ENCODE measurements at regions not wholly inside any gene's neighbourhood (a gene's known extent, or its start where the extent isn't known, plus 50 kb on each side); places are given as distances from the start of the nearest gene placed in this dataset.

DNA sequence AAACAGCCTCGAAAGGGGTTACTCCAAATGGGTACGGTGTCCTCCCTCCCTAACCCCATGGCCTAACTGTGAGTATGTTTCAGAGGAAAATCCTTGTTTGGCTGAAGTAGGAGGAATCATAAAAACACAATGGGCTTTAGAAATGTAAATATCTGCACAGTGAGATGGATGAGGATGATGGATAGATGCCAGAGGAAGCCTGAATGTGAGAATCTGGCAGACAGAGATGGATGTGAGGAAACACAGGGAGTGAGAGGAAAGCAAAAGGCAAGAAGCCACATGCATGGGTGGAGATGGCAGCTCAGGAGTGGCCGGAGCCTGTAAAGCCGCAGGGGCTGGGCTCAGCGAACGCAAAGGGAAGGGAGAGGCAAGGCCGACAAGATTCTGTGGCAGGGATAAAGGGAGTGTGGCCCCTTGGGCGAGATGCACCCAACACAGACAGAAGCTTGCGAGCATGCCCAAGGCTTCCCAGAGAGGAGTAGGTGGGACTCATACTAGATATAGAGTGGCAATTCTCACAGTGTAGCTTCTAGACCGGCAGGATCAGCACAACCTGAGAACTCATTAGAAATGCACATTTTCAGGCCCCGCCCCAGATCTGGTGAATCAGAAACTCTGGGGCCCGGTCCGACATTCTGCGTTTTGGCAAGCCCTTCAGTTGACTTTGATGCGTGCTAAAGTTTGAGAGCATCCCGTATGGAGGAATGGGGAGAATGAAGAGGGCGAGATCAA, 237.3 kb upstream of the CADM1 start:
- Histone ChIP-seq H3K27me3 (ENCODE audit: control insufficient read depth in 3 of 3, insufficient read depth in 3 of 3, low read length in 3 of 3) (peaks cover 0 to 6% (median 0%) of the 10 kb centered on the region in 3 donors), H3K27ac (ENCODE audit: low read depth, low read length) (no peak overlapping the region), H3K4me3 (ENCODE audit: low read length in 3 of 3) (no peak overlapping the region), H3K9ac (ENCODE audit: low read depth in 1 of 3, low read length in 3 of 3) (no peak overlapping the region), H3K36me3 (ENCODE audit: control insufficient read depth in 3 of 3, insufficient read depth in 3 of 3, low read length in 3 of 3) (no peaks in the 10 kb centered on the region), H3K4me1 (ENCODE audit: control insufficient read depth in 3 of 3, insufficient read depth in 3 of 3, low read length in 3 of 3) (no peaks in the 10 kb centered on the region), H3K9me3 (ENCODE audit: control insufficient read depth in 3 of 3, low read length in 3 of 3) (no peaks in the 10 kb centered on the region)

DNA sequence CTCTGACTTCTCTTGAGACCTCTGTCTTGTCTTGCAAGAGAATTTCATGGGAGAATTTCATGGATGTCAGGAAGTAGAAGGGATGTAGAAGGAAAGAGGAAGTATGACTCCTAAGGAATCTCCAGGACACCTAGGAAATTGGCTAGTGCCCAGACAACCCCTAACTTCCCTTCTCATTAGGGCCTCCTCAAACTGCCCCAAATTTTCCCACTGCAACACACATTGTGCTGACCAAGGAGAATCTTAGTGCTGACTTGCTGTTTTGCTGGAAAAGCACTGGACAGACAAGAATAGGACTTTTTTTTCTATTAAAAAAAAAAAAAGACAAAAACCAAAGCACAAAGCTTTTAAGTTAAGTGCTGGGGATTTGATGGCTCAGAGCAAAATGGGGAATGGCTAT, 236.1 kb upstream of the CADM1 start:
- no peaks in the 10 kb centered on the region for H3K36me3 ChIP-seq (ENCODE audit: control insufficient read depth in 3 of 3, insufficient read depth in 3 of 3, low read length in 3 of 3)
- no peak overlapping the region for H3K9ac ChIP-seq (ENCODE audit: low read depth in 1 of 3, low read length in 3 of 3)
- no peak overlapping the region for H3K4me3 ChIP-seq (ENCODE audit: low read length in 3 of 3)
- peaks cover 0 to 3% (median 0%) of the 10 kb centered on the region in 3 donors for H3K27me3 ChIP-seq (ENCODE audit: control insufficient read depth in 3 of 3, insufficient read depth in 3 of 3, low read length in 3 of 3)
- H3K4me1 ChIP-seq (ENCODE audit: control insufficient read depth in 3 of 3, insufficient read depth in 3 of 3, low read length in 3 of 3) = no peaks in the 10 kb centered on the region
- no peak overlapping the region for H3K27ac ChIP-seq (ENCODE audit: low read depth, low read length)
- H3K9me3 ChIP-seq (ENCODE audit: control insufficient read depth in 3 of 3, low read length in 3 of 3) = no peaks in the 10 kb centered on the region

DNA sequence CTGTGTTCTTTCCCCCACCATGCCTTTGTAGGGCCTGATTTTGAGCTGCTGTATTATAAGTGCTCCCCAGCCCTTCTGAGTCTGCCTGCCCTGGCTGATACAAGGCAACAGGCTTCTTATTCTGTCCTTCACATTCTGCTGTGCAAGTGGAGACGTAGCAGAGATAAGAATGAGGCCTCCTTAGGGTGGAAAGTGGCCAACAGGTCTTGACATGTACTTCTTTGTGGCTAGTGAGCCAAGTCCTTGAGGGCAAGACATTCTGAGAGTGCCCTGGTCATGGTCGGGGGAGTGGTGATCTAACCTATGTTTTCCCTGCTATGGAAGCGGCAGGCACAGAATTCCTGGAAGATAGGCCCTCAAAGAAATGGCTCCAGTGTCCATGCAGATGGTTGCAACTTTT, 235.7 kb upstream of the CADM1 start:
- Histone ChIP-seq H3K9ac (ENCODE audit: low read depth in 1 of 3, low read length in 3 of 3) (no peak overlapping the region), H3K27ac (ENCODE audit: low read depth, low read length) (no peak overlapping the region), H3K36me3 (ENCODE audit: control insufficient read depth in 3 of 3, insufficient read depth in 3 of 3, low read length in 3 of 3) (no peaks in the 10 kb centered on the region), H3K9me3 (ENCODE audit: control insufficient read depth in 3 of 3, low read length in 3 of 3) (no peaks in the 10 kb centered on the region), H3K27me3 (ENCODE audit: control insufficient read depth in 3 of 3, insufficient read depth in 3 of 3, low read length in 3 of 3) (peaks cover 0 to 3% (median 0%) of the 10 kb centered on the region in 3 donors), H3K4me3 (ENCODE audit: low read length in 3 of 3) (no peak overlapping the region), H3K4me1 (ENCODE audit: control insufficient read depth in 3 of 3, insufficient read depth in 3 of 3, low read length in 3 of 3) (no peaks in the 10 kb centered on the region)

DNA sequence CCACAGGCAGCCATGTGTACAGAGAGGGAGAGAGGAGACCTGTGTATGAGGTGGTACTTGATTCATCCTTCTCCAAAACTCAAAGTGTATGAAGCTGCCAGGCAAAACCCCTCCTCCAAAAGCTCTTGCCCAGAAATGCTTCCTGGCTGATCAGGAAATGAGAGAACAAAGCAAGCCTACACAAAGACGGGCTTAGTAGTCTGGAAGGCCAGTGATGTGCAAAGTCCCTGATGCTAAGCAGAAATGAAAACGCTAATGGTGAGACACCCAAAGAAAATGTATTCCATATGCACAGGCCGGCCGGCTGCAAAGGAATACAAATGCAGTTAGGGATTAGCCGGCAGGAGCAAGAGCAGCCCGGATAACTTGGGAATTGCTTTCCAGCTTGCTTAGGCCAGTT, 234.9 kb upstream of the CADM1 start:
- peaks cover 0 to 3% (median 0%) of the 10 kb centered on the region in 3 donors for H3K27me3 ChIP-seq (ENCODE audit: control insufficient read depth in 3 of 3, insufficient read depth in 3 of 3, low read length in 3 of 3)
- H3K9me3 ChIP-seq (ENCODE audit: control insufficient read depth in 3 of 3, low read length in 3 of 3) = no peaks in the 10 kb centered on the region
- H3K27ac ChIP-seq (ENCODE audit: low read depth, low read length) = no peak overlapping the region
- H3K9ac ChIP-seq (ENCODE audit: low read depth in 1 of 3, low read length in 3 of 3) = no peak overlapping the region
- no peak overlapping the region for H3K4me3 ChIP-seq (ENCODE audit: low read length in 3 of 3)
- no peaks in the 10 kb centered on the region for H3K36me3 ChIP-seq (ENCODE audit: control insufficient read depth in 3 of 3, insufficient read depth in 3 of 3, low read length in 3 of 3)
- no peaks in the 10 kb centered on the region for H3K4me1 ChIP-seq (ENCODE audit: control insufficient read depth in 3 of 3, insufficient read depth in 3 of 3, low read length in 3 of 3)

DNA sequence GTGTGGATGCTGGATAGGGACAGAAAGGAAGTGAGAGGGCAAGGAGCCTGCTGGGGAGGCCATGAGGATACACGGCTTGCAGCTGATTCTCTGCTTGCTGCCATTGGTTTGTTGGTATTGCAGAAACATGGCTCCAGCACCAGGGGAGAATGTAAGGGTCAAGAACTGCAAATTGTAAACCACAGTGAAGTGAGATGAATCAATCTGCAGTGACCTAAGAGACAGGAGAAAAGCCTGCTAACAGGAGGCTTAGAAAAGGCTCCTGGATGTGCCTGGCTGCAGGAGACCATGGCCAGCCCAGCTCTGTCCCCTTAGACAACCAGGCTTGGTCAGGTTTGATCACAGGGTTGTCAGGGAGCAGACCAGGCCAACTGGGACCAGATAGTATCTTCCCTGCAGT, 233.7 kb upstream of the CADM1 start:
- no peak overlapping the region for H3K27ac ChIP-seq (ENCODE audit: low read depth, low read length)
- H3K9me3 ChIP-seq (ENCODE audit: control insufficient read depth in 3 of 3, low read length in 3 of 3) = no peaks in the 10 kb centered on the region
- H3K9ac ChIP-seq (ENCODE audit: low read depth in 1 of 3, low read length in 3 of 3) = no peak overlapping the region
- peaks cover 0 to 3% (median 0%) of the 10 kb centered on the region in 3 donors for H3K27me3 ChIP-seq (ENCODE audit: control insufficient read depth in 3 of 3, insufficient read depth in 3 of 3, low read length in 3 of 3)
- no peaks in the 10 kb centered on the region for H3K36me3 ChIP-seq (ENCODE audit: control insufficient read depth in 3 of 3, insufficient read depth in 3 of 3, low read length in 3 of 3)
- H3K4me1 ChIP-seq (ENCODE audit: control insufficient read depth in 3 of 3, insufficient read depth in 3 of 3, low read length in 3 of 3) = no peaks in the 10 kb centered on the region
- H3K4me3 ChIP-seq (ENCODE audit: low read length in 3 of 3) = no peak overlapping the region

DNA sequence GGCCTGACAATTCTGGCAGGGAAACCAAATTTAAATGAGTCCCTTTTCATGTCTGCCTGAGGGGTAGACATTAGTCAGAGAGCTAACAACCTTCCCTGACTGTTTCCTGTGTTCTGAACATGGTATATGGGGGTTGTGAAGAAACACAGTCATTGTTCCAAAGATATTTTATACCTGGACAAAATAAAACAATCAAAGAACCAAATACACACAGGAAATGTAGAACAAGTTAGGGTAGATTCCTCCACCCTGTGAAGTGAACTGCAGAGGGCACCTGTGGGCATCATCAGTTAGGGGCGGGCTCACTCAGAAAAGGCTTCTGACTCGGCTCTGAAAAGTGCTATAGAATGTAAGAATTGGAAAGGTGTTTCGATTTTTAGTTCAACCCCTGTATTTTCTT, 231.9 kb upstream of the CADM1 start:
- no peaks in the 10 kb centered on the region for H3K9me3 ChIP-seq (ENCODE audit: control insufficient read depth in 3 of 3, low read length in 3 of 3)
- no peaks in the 10 kb centered on the region for H3K36me3 ChIP-seq (ENCODE audit: control insufficient read depth in 3 of 3, insufficient read depth in 3 of 3, low read length in 3 of 3)
- H3K27me3 ChIP-seq (ENCODE audit: control insufficient read depth in 3 of 3, insufficient read depth in 3 of 3, low read length in 3 of 3) = no peaks in the 10 kb centered on the region
- H3K4me3 ChIP-seq (ENCODE audit: low read length in 3 of 3) = no peak overlapping the region
- H3K4me1 ChIP-seq (ENCODE audit: control insufficient read depth in 3 of 3, insufficient read depth in 3 of 3, low read length in 3 of 3) = no peaks in the 10 kb centered on the region
- H3K27ac ChIP-seq (ENCODE audit: low read depth, low read length) = no peak overlapping the region
- H3K9ac ChIP-seq (ENCODE audit: low read depth in 1 of 3, low read length in 3 of 3) = no peak overlapping the region

DNA sequence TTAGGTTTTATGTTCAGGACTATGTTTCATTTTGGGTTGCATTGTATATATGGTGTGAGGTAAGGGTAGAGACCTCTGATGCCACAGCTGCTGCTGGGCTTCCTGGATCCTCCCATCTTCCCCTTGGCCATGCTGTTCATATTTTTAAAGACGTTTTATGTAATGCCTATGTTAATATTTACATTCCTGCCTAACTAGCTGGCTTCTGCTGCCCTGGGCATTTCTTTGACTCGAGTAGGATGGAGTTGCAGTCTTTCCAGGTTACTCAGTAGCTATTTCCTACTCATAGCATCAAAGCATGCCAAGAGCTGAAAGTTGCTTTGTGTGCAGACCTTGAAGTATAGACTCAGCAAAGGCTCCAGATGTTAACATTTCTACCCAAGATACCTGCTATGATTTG, 220.5 kb upstream of the CADM1 start:
- Histone ChIP-seq H3K27ac (ENCODE audit: low read depth, low read length) (no peak overlapping the region), H3K36me3 (ENCODE audit: control insufficient read depth in 3 of 3, insufficient read depth in 3 of 3, low read length in 3 of 3) (no peaks in the 10 kb centered on the region), H3K9me3 (ENCODE audit: control insufficient read depth in 3 of 3, low read length in 3 of 3) (no peaks in the 10 kb centered on the region), H3K27me3 (ENCODE audit: control insufficient read depth in 3 of 3, insufficient read depth in 3 of 3, low read length in 3 of 3) (peaks cover 0 to 3% (median 0%) of the 10 kb centered on the region in 3 donors), H3K4me3 (ENCODE audit: low read length in 3 of 3) (no peak overlapping the region), H3K4me1 (ENCODE audit: control insufficient read depth in 3 of 3, insufficient read depth in 3 of 3, low read length in 3 of 3) (peaks cover 0 to 4% (median 0%) of the 10 kb centered on the region in 3 donors), H3K9ac (ENCODE audit: low read depth in 1 of 3, low read length in 3 of 3) (no peak overlapping the region)

DNA sequence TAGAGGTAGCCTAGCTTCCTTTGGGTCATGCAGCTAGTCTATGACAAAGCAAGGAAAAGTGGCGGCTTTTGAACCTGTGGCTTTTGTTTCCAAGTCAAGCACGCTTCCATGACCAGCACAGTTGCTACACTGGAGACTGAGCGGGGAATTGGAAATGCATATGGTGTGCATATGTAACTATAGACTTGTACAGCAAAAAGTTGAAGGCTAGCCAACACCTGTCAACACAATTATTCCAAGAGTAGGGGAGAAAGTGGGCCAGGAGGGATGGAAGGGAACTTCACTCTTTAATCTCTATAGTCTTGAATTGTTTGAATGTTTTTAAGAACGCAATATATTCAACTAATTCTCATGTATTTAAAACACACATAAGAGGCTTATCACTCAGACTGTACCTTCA, 218.5 kb upstream of the CADM1 start:
- Histone ChIP-seq H3K27me3 (ENCODE audit: control insufficient read depth in 3 of 3, insufficient read depth in 3 of 3, low read length in 3 of 3) (peaks cover 0 to 3% (median 0%) of the 10 kb centered on the region in 3 donors), H3K9ac (ENCODE audit: low read depth in 1 of 3, low read length in 3 of 3) (no peak overlapping the region), H3K4me3 (ENCODE audit: low read length in 3 of 3) (no peak overlapping the region), H3K36me3 (ENCODE audit: control insufficient read depth in 3 of 3, insufficient read depth in 3 of 3, low read length in 3 of 3) (no peaks in the 10 kb centered on the region), H3K9me3 (ENCODE audit: control insufficient read depth in 3 of 3, low read length in 3 of 3) (no peaks in the 10 kb centered on the region), H3K4me1 (ENCODE audit: control insufficient read depth in 3 of 3, insufficient read depth in 3 of 3, low read length in 3 of 3) (peaks cover 0 to 4% (median 0%) of the 10 kb centered on the region in 3 donors), H3K27ac (ENCODE audit: low read depth, low read length) (no peak overlapping the region)

DNA sequence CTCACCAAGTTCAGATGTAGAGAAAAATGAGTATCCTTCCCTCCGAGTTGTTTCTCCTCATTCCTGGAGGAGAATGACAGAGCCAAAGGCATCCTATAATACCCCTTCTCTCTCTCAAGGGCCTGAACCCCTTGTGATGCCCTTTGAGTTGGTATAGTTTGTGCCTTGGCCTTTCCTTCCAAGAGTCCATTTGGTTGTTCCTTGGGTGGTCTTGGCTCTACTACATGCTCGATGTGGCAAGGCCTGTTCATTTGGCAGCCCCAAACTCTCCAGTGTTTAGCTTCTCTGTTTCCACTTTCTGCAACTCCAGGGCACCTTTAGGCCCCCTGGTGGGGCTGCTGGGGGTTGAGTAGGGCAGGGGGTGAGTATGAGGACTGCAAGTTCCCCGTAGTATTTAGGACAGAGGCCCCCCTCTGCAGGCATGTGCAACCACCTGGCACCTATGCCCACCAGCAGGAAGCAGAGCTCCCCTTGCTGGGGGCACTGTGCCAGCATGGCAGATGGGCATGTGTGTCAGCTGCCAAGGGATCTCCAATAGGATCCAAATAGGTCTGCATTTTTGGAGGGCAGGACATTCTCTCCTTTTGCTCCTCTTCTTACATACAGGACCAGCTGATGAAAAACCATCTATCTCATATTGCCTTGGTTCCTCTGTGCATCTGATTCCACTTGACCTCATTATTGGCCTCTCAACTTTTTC, 217.2 kb upstream of the CADM1 start:
- no peak overlapping the region for H3K27ac ChIP-seq (ENCODE audit: low read depth, low read length)
- H3K4me1 ChIP-seq (ENCODE audit: control insufficient read depth in 3 of 3, insufficient read depth in 3 of 3, low read length in 3 of 3) = peaks cover 0 to 5% (median 4%) of the 10 kb centered on the region in 3 donors
- no peak overlapping the region for H3K9ac ChIP-seq (ENCODE audit: low read depth in 1 of 3, low read length in 3 of 3)
- H3K9me3 ChIP-seq (ENCODE audit: control insufficient read depth in 3 of 3, low read length in 3 of 3) = no peaks in the 10 kb centered on the region
- H3K36me3 ChIP-seq (ENCODE audit: control insufficient read depth in 3 of 3, insufficient read depth in 3 of 3, low read length in 3 of 3) = no peaks in the 10 kb centered on the region
- H3K27me3 ChIP-seq (ENCODE audit: control insufficient read depth in 3 of 3, insufficient read depth in 3 of 3, low read length in 3 of 3) = peaks cover 0 to 3% (median 0%) of the 10 kb centered on the region in 3 donors
- H3K4me3 ChIP-seq (ENCODE audit: low read length in 3 of 3) = no peak overlapping the region

DNA sequence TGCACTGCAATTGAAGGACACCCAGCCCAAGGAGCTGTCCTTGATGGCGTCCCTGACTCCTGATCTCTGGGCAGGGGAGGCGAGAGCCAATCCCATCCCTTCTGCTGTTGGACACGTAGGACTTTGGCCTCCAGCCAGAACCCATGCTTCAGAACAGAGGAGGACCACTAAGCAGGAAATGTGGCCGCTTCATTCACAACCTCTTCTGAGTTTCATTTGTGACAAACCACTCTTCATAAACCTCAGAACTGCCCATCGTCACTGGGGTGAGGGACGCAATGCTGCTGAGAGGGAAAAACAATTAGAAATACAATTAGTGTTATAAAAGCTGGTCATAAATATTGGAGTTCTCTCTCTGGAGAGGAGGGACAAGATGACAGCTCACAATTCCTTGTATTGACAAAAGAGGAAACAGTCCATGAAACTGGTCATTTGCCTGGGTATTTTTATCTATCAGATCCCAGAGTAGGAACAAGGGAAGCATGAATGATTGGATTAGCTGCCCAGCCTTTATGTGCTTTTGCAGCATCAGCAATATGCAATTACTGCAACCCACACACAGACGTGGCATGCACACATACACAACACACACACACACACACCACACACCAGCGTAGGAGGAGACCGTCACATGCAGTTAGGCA, 216.5 kb upstream of the CADM1 start:
- H3K4me3 ChIP-seq (ENCODE audit: low read length in 3 of 3) = no peak overlapping the region
- H3K27ac ChIP-seq (ENCODE audit: low read depth, low read length) = no peak overlapping the region
- H3K27me3 ChIP-seq (ENCODE audit: control insufficient read depth in 3 of 3, insufficient read depth in 3 of 3, low read length in 3 of 3) = peaks cover 0 to 3% (median 0%) of the 10 kb centered on the region in 3 donors
- H3K4me1 ChIP-seq (ENCODE audit: control insufficient read depth in 3 of 3, insufficient read depth in 3 of 3, low read length in 3 of 3) = peaks cover 0 to 5% (median 4%) of the 10 kb centered on the region in 3 donors
- no peaks in the 10 kb centered on the region for H3K9me3 ChIP-seq (ENCODE audit: control insufficient read depth in 3 of 3, low read length in 3 of 3)
- no peaks in the 10 kb centered on the region for H3K36me3 ChIP-seq (ENCODE audit: control insufficient read depth in 3 of 3, insufficient read depth in 3 of 3, low read length in 3 of 3)
- no peak overlapping the region for H3K9ac ChIP-seq (ENCODE audit: low read depth in 1 of 3, low read length in 3 of 3)

Measured in skeletal muscle tissue (tissue), 3 donors.